ENCODE measurements at regions not wholly inside any gene's neighbourhood (a gene's known extent, or its start where the extent isn't known, plus 50 kb on each side); places are given as distances from the start of the nearest gene placed in this dataset.
"Not testable (repeated sequence)": the region's sequence is repeated elsewhere in the genome, so short reads cannot be mapped to it uniquely, and the experiment has no call there.

GRCh38 chr16:80892395-80892794 is 88.0 kb upstream of the CDYL2 start:
- not testable (repeated sequence) for H3K27ac Mint-ChIP-seq; H3K4me1 Mint-ChIP-seq (ENCODE audit: low read depth in 2 of 2); DNase-seq (ENCODE audit: low spot score); ATAC-seq; H3K4me3 Mint-ChIP-seq; H3K36me3 Mint-ChIP-seq; H3K9me3 Mint-ChIP-seq
- H3K27me3 Mint-ChIP-seq, result peaks cover 8 to 11% of the 10 kb centered on the region in 2 donors

- DNase-seq (ENCODE audit: low spot score) (no peak), ATAC-seq (no peak)
- Mint-ChIP-seq H3K27ac (no peak overlapping the region), H3K9me3 (no peaks in the 10 kb centered on the region), H3K27me3 (peaks cover 8 to 10% of the 10 kb centered on the region in 2 donors), H3K36me3 (no peaks in the 10 kb centered on the region), H3K4me3 (no peak overlapping the region), H3K4me1 (ENCODE audit: low read depth in 2 of 2) (no peaks in the 10 kb centered on the region)
Measured at GRCh38 chr16:80889779-80890359, 85.5 kb upstream of the CDYL2 start.

- ATAC-seq (no peak), DNase-seq (ENCODE audit: low spot score) (no peak)
- peaks cover 12 to 25% of the 10 kb centered on the region in 2 donors for H3K27me3 Mint-ChIP-seq
- no peaks in the 10 kb centered on the region for H3K36me3 Mint-ChIP-seq
- H3K4me1 Mint-ChIP-seq (ENCODE audit: low read depth in 2 of 2), result no peaks in the 10 kb centered on the region
- H3K27ac Mint-ChIP-seq, result no peak overlapping the region
- H3K4me3 Mint-ChIP-seq, result no peak overlapping the region
- H3K9me3 Mint-ChIP-seq, result no peaks in the 10 kb centered on the region
Measured at GRCh38 chr16:80887062-80887461, 82.7 kb upstream of the CDYL2 start.

- DNase-seq (ENCODE audit: low spot score) (no peak), ATAC-seq (no peak)
- Mint-ChIP-seq H3K36me3 (no peaks in the 10 kb centered on the region), H3K27ac (no peak overlapping the region), H3K9me3 (no peaks in the 10 kb centered on the region), H3K27me3 (peaks cover 11 to 35% of the 10 kb centered on the region in 2 donors), H3K4me1 (ENCODE audit: low read depth in 2 of 2) (no peaks in the 10 kb centered on the region), H3K4me3 (no peak overlapping the region)
Measured at GRCh38 chr16:80883816-80884215, 79.4 kb upstream of the CDYL2 start.

- DNase-seq (ENCODE audit: low spot score), result no peak
- no peak overlapping the region for H3K4me3 Mint-ChIP-seq
- ATAC-seq, result peak in 1 of 2 donors; percentile 52
- H3K27me3 Mint-ChIP-seq, result peaks cover 9 to 32% of the 10 kb centered on the region in 2 donors
- H3K4me1 Mint-ChIP-seq (ENCODE audit: low read depth in 2 of 2), result no peaks in the 10 kb centered on the region
- no peak overlapping the region for H3K27ac Mint-ChIP-seq
- H3K9me3 Mint-ChIP-seq, result no peaks in the 10 kb centered on the region
- H3K36me3 Mint-ChIP-seq, result no peaks in the 10 kb centered on the region
Measured at GRCh38 chr16:80883159-80883642, 78.8 kb upstream of the CDYL2 start.

GRCh38 chr16:80875616-80876015 is 71.2 kb upstream of the CDYL2 start:
- Mint-ChIP-seq H3K27me3 (peaks cover 23 to 52% of the 10 kb centered on the region in 2 donors), H3K4me3 (no peak overlapping the region), H3K27ac (no peak overlapping the region), H3K9me3 (no peaks in the 10 kb centered on the region), H3K4me1 (ENCODE audit: low read depth in 2 of 2) (no peaks in the 10 kb centered on the region), H3K36me3 (no peaks in the 10 kb centered on the region)
- no peak for ATAC-seq
- no peak for DNase-seq (ENCODE audit: low spot score)

GRCh38 chr16:80874925-80875324 is 70.5 kb upstream of the CDYL2 start:
- no peaks in the 10 kb centered on the region for H3K9me3 Mint-ChIP-seq
- peaks cover 21 to 49% of the 10 kb centered on the region in 2 donors for H3K27me3 Mint-ChIP-seq
- ATAC-seq, result no peak
- no peaks in the 10 kb centered on the region for H3K36me3 Mint-ChIP-seq
- DNase-seq (ENCODE audit: low spot score), result no peak
- H3K27ac Mint-ChIP-seq, result no peak overlapping the region
- H3K4me1 Mint-ChIP-seq (ENCODE audit: low read depth in 2 of 2), result no peaks in the 10 kb centered on the region
- H3K4me3 Mint-ChIP-seq, result no peak overlapping the region

GRCh38 chr16:80862160-80862705 is 57.8 kb upstream of the CDYL2 start:
- no peak for DNase-seq (ENCODE audit: low spot score)
- Mint-ChIP-seq H3K4me3 (no peak overlapping the region), H3K9me3 (peaks cover 5% of the 10 kb centered on the region), H3K27ac (no peak overlapping the region), H3K4me1 (ENCODE audit: low read depth in 2 of 2) (no peaks in the 10 kb centered on the region), H3K27me3 (peaks cover 19 to 60% of the 10 kb centered on the region in 2 donors), H3K36me3 (peaks cover 21% of the 10 kb centered on the region)
- no peak for ATAC-seq
